Astrocyte (in vitro differentiated cells and primary cell): ENCODE measurements at regions not wholly inside any gene's neighbourhood (a gene's known extent, or its start where the extent isn't known, plus 50 kb on each side); places are given as distances from the start of the nearest gene placed in this dataset.
A peak's percentile ranks its signal among the peaks of the same experiment; 100 is the strongest.

Source experiments
- DNase-seq: peaks from one replicate; pipeline ENCODE4 v3.0.0-alpha.2; 2010; ENCODE audit warnings: low read depth
- FAIRE-seq: peaks from 2 replicates; lab custom pipeline; 2011; peaks lifted over from hg19 to GRCh38; lab: Jason Lieb, UNC
- H2AFZ ChIP-seq: 2 replicates; pipeline ENCODE4 v1.6.0; 2012; ENCODE audit warnings: low read depth, low read length, inconsistent platforms
- H3K27ac ChIP-seq: 2 replicates; pipeline ENCODE4 v1.5.1; 2011; ENCODE audit warnings: low read depth, low read length, inconsistent platforms
- H3K27me3 ChIP-seq: 2 replicates; pipeline ENCODE4 v1.6.0; 2011; ENCODE audit warnings: low read length, inconsistent platforms; ENCODE audit not compliant: insufficient read depth
- H3K36me3 ChIP-seq: 2 replicates; pipeline ENCODE4 v1.5.1; 2011; ENCODE audit warnings: low read length, inconsistent platforms; ENCODE audit not compliant: insufficient read depth
- H3K4me1 ChIP-seq: 2 replicates; pipeline ENCODE4 v1.5.1; 2011; ENCODE audit warnings: low read length, inconsistent platforms; ENCODE audit not compliant: insufficient read depth
- H3K4me2 ChIP-seq: 2 replicates; pipeline ENCODE4 v1.6.0; 2012; ENCODE audit warnings: low read length, inconsistent platforms
- H3K4me3 ChIP-seq: 2 replicates; pipeline ENCODE4 v1.5.1; 2011; ENCODE audit warnings: low read depth, mild to moderate bottlenecking, low read length, inconsistent platforms; ENCODE audit not compliant: insufficient read depth
- H3K79me2 ChIP-seq: 2 replicates; pipeline ENCODE4 v1.6.0; 2012; ENCODE audit warnings: mild to moderate bottlenecking, low read length, inconsistent platforms; ENCODE audit not compliant: insufficient read depth
- H3K9ac ChIP-seq: 2 replicates; pipeline ENCODE4 v1.6.0; 2012; ENCODE audit warnings: mild to moderate bottlenecking, low read length, inconsistent platforms
- H3K9me3 ChIP-seq: 2 replicates; pipeline ENCODE4 v1.5.1; 2012; ENCODE audit warnings: low read depth, mild to moderate bottlenecking, low read length, inconsistent platforms; ENCODE audit not compliant: insufficient read depth
- H4K20me1 ChIP-seq: 2 replicates; pipeline ENCODE4 v1.6.0; 2012; ENCODE audit warnings: low read length, inconsistent platforms; ENCODE audit not compliant: insufficient read depth
- H3K27ac Mint-ChIP-seq: one replicate; pipeline ENCODE4 v1.8.0; 2021; ENCODE audit warnings: mild to moderate bottlenecking, mixed read lengths; ENCODE audit not compliant: unreplicated experiment
- H3K27me3 Mint-ChIP-seq: one replicate; pipeline ENCODE4 v1.8.0; 2021; ENCODE audit warnings: low read depth, mixed read lengths; ENCODE audit not compliant: unreplicated experiment
- H3K36me3 Mint-ChIP-seq: one replicate; pipeline ENCODE4 v1.8.0; 2021; ENCODE audit warnings: low read depth, mixed read lengths; ENCODE audit not compliant: unreplicated experiment
- H3K4me1 Mint-ChIP-seq: one replicate; pipeline ENCODE4 v1.8.0; 2021; ENCODE audit warnings: low read depth, mixed read lengths; ENCODE audit not compliant: unreplicated experiment
- H3K4me3 Mint-ChIP-seq: one replicate; pipeline ENCODE4 v1.8.0; 2021; ENCODE audit warnings: mild to moderate bottlenecking, moderate library complexity, mixed read lengths; ENCODE audit not compliant: unreplicated experiment
- H3K9me3 Mint-ChIP-seq: one replicate; pipeline ENCODE4 v1.8.0; 2021; ENCODE audit warnings: mild to moderate bottlenecking, mixed read lengths; ENCODE audit not compliant: unreplicated experiment
- CTCF ChIP-seq: IDR thresholded peaks from 2 replicates; pipeline ENCODE4 v1.5.1; 2011; ENCODE audit warnings: low read depth, mild to moderate bottlenecking, inconsistent platforms, low read length, moderate library complexity; ENCODE audit not compliant: insufficient read depth
- EZH2 ChIP-seq: IDR thresholded peaks from 2 replicates; pipeline ENCODE4 v1.6.1; 2012; ENCODE audit warnings: mild to moderate bottlenecking, low read length, inconsistent platforms; ENCODE audit not compliant: insufficient read depth

- no peak for DNase-seq
- Histone ChIP-seq H3K9me3 (no peaks in the 10 kb centered on the region), H2AFZ (no peak overlapping the region), H3K36me3 (no peaks in the 10 kb centered on the region), H3K27ac (no peak overlapping the region), H3K4me3 (no peak overlapping the region), H3K9ac (no peak overlapping the region), H3K79me2 (no peaks in the 10 kb centered on the region), H4K20me1 (no peaks in the 10 kb centered on the region), H3K4me1 (no peaks in the 10 kb centered on the region), H3K4me2 (no peak overlapping the region), H3K27me3 (no peaks in the 10 kb centered on the region)
- Mint-ChIP-seq H3K4me3 (no peak overlapping the region), H3K27ac (no peak overlapping the region), H3K9me3 (no peaks in the 10 kb centered on the region), H3K27me3 (no peaks in the 10 kb centered on the region), H3K4me1 (peaks cover 4% of the 10 kb centered on the region), H3K36me3 (no peaks in the 10 kb centered on the region)
- TF ChIP-seq CTCF: no peak
- no peak for TF ChIP-seq EZH2
- FAIRE-seq: no peak
These were observed 449.3 kb downstream of the KCNJ2 start for GRCh38 chr17:70618641-70619040.

GRCh38 chr17:70621566-70621965, 452.2 kb downstream of the KCNJ2 start:
- Histone ChIP-seq H3K4me1 (no peaks in the 10 kb centered on the region), H3K27ac (no peak overlapping the region), H3K4me3 (no peak overlapping the region), H3K9me3 (no peaks in the 10 kb centered on the region), H4K20me1 (no peaks in the 10 kb centered on the region), H3K79me2 (no peaks in the 10 kb centered on the region), H3K36me3 (no peaks in the 10 kb centered on the region), H3K9ac (no peak overlapping the region), H3K27me3 (no peaks in the 10 kb centered on the region), H3K4me2 (no peak overlapping the region), H2AFZ (no peak overlapping the region)
- DNase-seq: peak; percentile 42
- FAIRE-seq: no peak
- no peaks in the 10 kb centered on the region for H3K9me3 Mint-ChIP-seq
- H3K27ac Mint-ChIP-seq: peak overlapping the region; percentile 64
- H3K36me3 Mint-ChIP-seq: no peaks in the 10 kb centered on the region
- H3K27me3 Mint-ChIP-seq: no peaks in the 10 kb centered on the region
- H3K4me1 Mint-ChIP-seq: peaks cover 4% of the 10 kb centered on the region
- H3K4me3 Mint-ChIP-seq: no peak overlapping the region
- TF ChIP-seq CTCF (no peak), EZH2 (no peak)

DNA sequence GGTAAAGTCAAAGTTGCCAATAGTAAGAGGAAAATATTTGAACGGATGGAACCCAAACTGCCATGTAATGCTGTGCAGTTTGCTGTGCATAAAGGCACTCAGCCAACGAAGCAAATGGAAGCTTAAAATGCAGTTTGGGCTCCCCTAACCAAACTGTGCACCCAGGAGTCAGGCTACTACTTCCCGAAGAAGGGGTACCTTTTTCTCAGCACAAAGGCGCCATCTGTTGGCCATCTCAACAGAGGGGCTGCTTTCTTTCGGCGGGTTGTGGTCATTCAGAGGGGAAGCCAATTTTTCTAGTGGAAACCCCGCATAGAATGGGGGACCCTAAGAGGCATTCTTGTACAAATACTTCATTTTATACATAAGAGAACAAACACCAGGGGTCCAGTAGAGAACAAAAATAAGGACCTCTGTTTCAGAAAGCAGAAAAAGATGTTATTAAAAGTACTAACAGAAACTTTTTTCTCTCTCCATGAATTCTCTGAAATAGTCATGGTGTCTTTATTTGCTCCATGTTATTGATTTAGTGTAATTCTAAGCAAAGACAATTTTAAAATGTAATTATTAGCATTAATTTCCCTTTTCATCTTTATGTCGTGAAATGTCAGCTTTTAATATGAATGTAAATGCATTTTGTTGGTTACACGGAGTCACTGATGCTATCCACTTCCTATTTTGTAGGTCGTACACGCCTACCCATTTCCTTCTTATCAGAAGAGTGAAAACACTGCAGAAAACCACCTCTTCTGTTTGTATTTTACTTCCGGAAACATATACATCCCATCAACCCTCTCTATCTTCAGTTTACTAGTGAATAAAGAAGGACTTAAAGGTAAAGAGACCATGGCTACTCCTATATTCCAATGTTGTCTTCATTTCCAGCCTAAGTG, 453.3 kb downstream of the KCNJ2 start:
- H3K36me3 Mint-ChIP-seq: no peaks in the 10 kb centered on the region
- peaks cover 4% of the 10 kb centered on the region for H3K4me1 Mint-ChIP-seq
- Histone ChIP-seq H3K9ac (no peak overlapping the region), H3K27ac (no peak overlapping the region), H3K4me1 (no peaks in the 10 kb centered on the region), H2AFZ (no peak overlapping the region), H4K20me1 (no peaks in the 10 kb centered on the region), H3K27me3 (no peaks in the 10 kb centered on the region), H3K9me3 (no peaks in the 10 kb centered on the region), H3K79me2 (no peaks in the 10 kb centered on the region), H3K4me2 (peak overlapping the region; percentile 20), H3K36me3 (no peaks in the 10 kb centered on the region), H3K4me3 (no peak overlapping the region)
- TF ChIP-seq EZH2 (no peak), CTCF (peak; percentile 66)
- no peak overlapping the region for H3K4me3 Mint-ChIP-seq
- DNase-seq: peak; percentile 29
- H3K9me3 Mint-ChIP-seq: no peaks in the 10 kb centered on the region
- H3K27ac Mint-ChIP-seq: no peak overlapping the region
- no peak for FAIRE-seq
- no peaks in the 10 kb centered on the region for H3K27me3 Mint-ChIP-seq
